NOMO-1 (cell line): ENCODE measurements at regions not wholly inside any gene's neighbourhood (a gene's known extent, or its start where the extent isn't known, plus 50 kb on each side); places are given as distances from the start of the nearest gene placed in this dataset.
"Not testable (repeated sequence)": the region's sequence is repeated elsewhere in the genome, so short reads cannot be mapped to it uniquely, and the experiment has no call there.

Source experiments
- DNase-seq, 2 experiments: peaks; one replicate each; lab custom pipeline; 2025; ENCODE audit not compliant: unreplicated experiment in 2 of 2; lab: John Stamatoyannopoulos, UW

GRCh38 chr1:29392486-29393450 is 156.4 kb downstream of the PTPRU start:
- DNase-seq: no peak

- no peak for DNase-seq
Observed at GRCh38 chr1:29392036-29392435, 155.7 kb downstream of the PTPRU start.

- no peak for DNase-seq
Observed at GRCh38 chr1:29391362-29391880, 155.1 kb downstream of the PTPRU start.

GRCh38 chr1:29390491-29391361 is 154.4 kb downstream of the PTPRU start:
- DNase-seq: no peak

- DNase-seq: no peak
Observed at GRCh38 chr1:29390075-29390474, 153.8 kb downstream of the PTPRU start.

GRCh38 chr1:29389533-29390041 is 153.3 kb downstream of the PTPRU start:
- DNase-seq: no peak

- no peak for DNase-seq
Observed at GRCh38 chr1:29388884-29389283, 152.6 kb downstream of the PTPRU start.

GRCh38 chr1:29388170-29388569 is 151.8 kb downstream of the PTPRU start:
- no peak for DNase-seq

- DNase-seq: no peak
Observed at GRCh38 chr1:29387210-29387609, 150.9 kb downstream of the PTPRU start.

GRCh38 chr1:29386453-29386852 is 150.1 kb downstream of the PTPRU start:
- not testable (repeated sequence) for DNase-seq

- no peak for DNase-seq
Observed at GRCh38 chr1:29385966-29386365, 149.6 kb downstream of the PTPRU start.

GRCh38 chr1:29384496-29385015 is 148.2 kb downstream of the PTPRU start:
- no peak for DNase-seq

- no peak for DNase-seq
Observed at GRCh38 chr1:29383746-29384371, 147.5 kb downstream of the PTPRU start.

GRCh38 chr1:29382851-29383745 is 146.8 kb downstream of the PTPRU start:
- no peak for DNase-seq

GRCh38 chr1:29381426-29381825 is 145.1 kb downstream of the PTPRU start:
- DNase-seq: no peak

- no peak for DNase-seq
Observed at GRCh38 chr1:29380532-29380931, 144.2 kb downstream of the PTPRU start.

GRCh38 chr1:29379443-29380073 is 143.2 kb downstream of the PTPRU start:
- DNase-seq: peak; percentile 3 to 9
